IMR-90 (cell line): ENCODE measurements at regions not wholly inside any gene's neighbourhood (a gene's known extent, or its start where the extent isn't known, plus 50 kb on each side); places are given as distances from the start of the nearest gene placed in this dataset.

Experiments
- ATAC-seq: fragments of 200-7000 bp; cut with Tn5 transposase; 2 replicates; pipeline ENCODE4 v1.9.1; 2020; ENCODE audit warnings: low read depth, mild to moderate bottlenecking, moderate library complexity
- BruUV-seq: library from RNA; stranded (reverse); fragments of 400-500 nt; replicated peaks from 2 replicates; lab custom pipeline; 2021; lab: Mats Ljungman, UMichigan
- CTCF ChIA-PET: fragments of 300-600 bp; formaldehyde crosslinking; extraction: SDS; loops from one replicate; lab custom pipeline; 2021; ENCODE audit warnings: antibody characterized with exemption; lab: Yijun Ruan, JAX
- POLR2A ChIA-PET: fragments of 300-600 bp; sonication (Branson Sonifier 250); formaldehyde crosslinking; loops from one replicate; lab custom pipeline; 2022; ENCODE audit warnings: antibody characterized with exemption; ENCODE audit not compliant: unreplicated experiment; lab: Charles Lee
- DNase-seq: peaks from one replicate; pipeline ENCODE4 v3.0.0; 2013
- H2AFZ ChIP-seq: replicated peaks from 2 replicates; pipeline ENCODE3; 2013; ENCODE audit warnings: low read length, mild to moderate bottlenecking; ENCODE audit not compliant: poor library complexity
- H2AK5ac ChIP-seq: 2 replicates; pipeline ENCODE4 v1.6.1; 2013; ENCODE audit warnings: low read depth, low read length, inconsistent platforms
- H2AK9ac ChIP-seq: replicated peaks from 2 replicates; pipeline ENCODE3; 2013; ENCODE audit warnings: mild to moderate bottlenecking, low read depth, low read length, moderate library complexity; ENCODE audit not compliant: poor library complexity
- H2BK120ac ChIP-seq: 2 replicates; pipeline ENCODE4 v1.6.1; 2013; ENCODE audit warnings: low read depth, low read length, inconsistent platforms
- H2BK15ac ChIP-seq: 3 replicates; pipeline ENCODE4 v1.6.1; 2013; ENCODE audit warnings: low read depth, low read length, inconsistent platforms
- H2BK20ac ChIP-seq: 2 replicates; pipeline ENCODE4 v1.6.1; 2013; ENCODE audit warnings: low read depth, mild to moderate bottlenecking, inconsistent platforms, low read length, moderate library complexity
- H2BK5ac ChIP-seq: 2 replicates; pipeline ENCODE4 v1.6.1; 2013; ENCODE audit warnings: mild to moderate bottlenecking, low read depth, low read length, inconsistent platforms; ENCODE audit not compliant: poor library complexity, severe bottlenecking
- H3K14ac ChIP-seq: replicated peaks from 2 replicates; pipeline ENCODE4 v1.6.1; 2013; ENCODE audit warnings: low read depth, low read length, inconsistent platforms
- H3K18ac ChIP-seq: 2 replicates; pipeline ENCODE4 v1.6.1; 2013; ENCODE audit warnings: low read depth, low read length, control low read depth
- H3K23ac ChIP-seq: 2 replicates; pipeline ENCODE4 v1.6.1; 2013; ENCODE audit warnings: low read depth, low read length, inconsistent platforms
- H3K27ac ChIP-seq: 2 replicates; pipeline ENCODE4 v1.5.1; 2013; ENCODE audit warnings: mild to moderate bottlenecking, control low read depth, low read length; ENCODE audit not compliant: insufficient read depth
- H3K27me3 ChIP-seq: 2 replicates; pipeline ENCODE4 v1.6.1; 2013; ENCODE audit warnings: low read length; ENCODE audit not compliant: control insufficient read depth, insufficient read depth
- H3K36me3 ChIP-seq: 2 replicates; pipeline ENCODE4 v1.6.1; 2013; ENCODE audit warnings: low read length, mixed read lengths; ENCODE audit not compliant: control insufficient read depth, insufficient read depth
- H3K4ac ChIP-seq: 2 replicates; pipeline ENCODE4 v1.6.1; 2013; ENCODE audit warnings: low read depth, low read length, inconsistent platforms
- H3K4me1 ChIP-seq: 2 replicates; pipeline ENCODE4 v1.6.1; 2013; ENCODE audit warnings: low read length, mixed read lengths; ENCODE audit not compliant: control insufficient read depth, insufficient read depth
- H3K4me2 ChIP-seq: 2 replicates; pipeline ENCODE4 v1.6.1; 2013; ENCODE audit warnings: low read depth, mild to moderate bottlenecking, control low read depth, low read length, moderate library complexity
- H3K4me3 ChIP-seq: 2 replicates; pipeline ENCODE4 v1.5.1; 2013; ENCODE audit warnings: low read depth, mild to moderate bottlenecking, control low read depth, low read length, moderate library complexity; ENCODE audit not compliant: insufficient read depth
- H3K56ac ChIP-seq: 2 replicates; pipeline ENCODE4 v1.6.1; 2013; ENCODE audit warnings: low read length, inconsistent platforms; ENCODE audit not compliant: insufficient read depth; ENCODE audit errors: extremely low read depth
- H3K79me1 ChIP-seq, 2 experiments: 2 replicates each; pipeline ENCODE4 v1.6.1; 2013; ENCODE audit warnings: low read length in 2 of 2, inconsistent platforms in 1 of 2, low read depth in 1 of 2
- H3K9ac ChIP-seq: 2 replicates; pipeline ENCODE4 v1.6.1; 2013; ENCODE audit warnings: low read depth, low read length, control low read depth
- H3K9me1 ChIP-seq: 2 replicates; pipeline ENCODE4 v1.6.1; 2013; ENCODE audit warnings: low read length, inconsistent platforms; ENCODE audit not compliant: insufficient read depth
- H3K9me3 ChIP-seq: 2 replicates; pipeline ENCODE4 v1.6.1; 2013; ENCODE audit warnings: low read length; ENCODE audit not compliant: control insufficient read depth, insufficient read depth
- H4K20me1 ChIP-seq: 2 replicates; pipeline ENCODE4 v1.6.1; 2013; ENCODE audit warnings: low read length, inconsistent platforms; ENCODE audit not compliant: insufficient read depth
- H4K5ac ChIP-seq: 2 replicates; pipeline ENCODE4 v1.6.1; 2013; ENCODE audit warnings: mild to moderate bottlenecking, low read depth, low read length, control low read depth
- H4K8ac ChIP-seq, 2 experiments: 2 replicates each; pipeline ENCODE4 v1.6.1; 2013; ENCODE audit warnings: low read depth in 2 of 2, low read length in 2 of 2, control low read depth in 1 of 2, inconsistent platforms in 1 of 2
- H4K91ac ChIP-seq: 2 replicates; pipeline ENCODE4 v1.6.1; 2013; ENCODE audit warnings: low read depth, low read length, inconsistent platforms; ENCODE audit not compliant: insufficient read depth
- BHLHE40 ChIP-seq: fragments of 150-350 bp; IDR thresholded peaks from 2 replicates; pipeline ENCODE4 v1.6.1; 2016; ENCODE audit warnings: mild to moderate bottlenecking, low read depth, low read length
- CEBPB ChIP-seq: IDR thresholded peaks from 2 replicates; pipeline ENCODE4 v1.6.1; 2012; ENCODE audit warnings: low read depth, low read length, improper control_type of control experiment
- CHD1 ChIP-seq: IDR thresholded peaks from 2 replicates; pipeline ENCODE4 v1.6.1; 2012; ENCODE audit warnings: low read depth, low read length, improper control_type of control experiment
- FOS ChIP-seq: fragments of 150-350 bp; IDR thresholded peaks from 2 replicates; pipeline ENCODE4 v1.6.1; 2016; ENCODE audit warnings: low read depth, low read length
- MAFK ChIP-seq: IDR thresholded peaks from 2 replicates; pipeline ENCODE4 v1.6.1; 2012; ENCODE audit warnings: low read depth, low read length, improper control_type of control experiment
- MAZ ChIP-seq: IDR thresholded peaks from 2 replicates; pipeline ENCODE4 v1.6.1; 2012; ENCODE audit warnings: low read depth, mild to moderate bottlenecking, low read length, improper control_type of control experiment, moderate library complexity, borderline replicate concordance
- MXI1 ChIP-seq: IDR thresholded peaks from 2 replicates; pipeline ENCODE4 v1.6.1; 2012; ENCODE audit warnings: low read depth, mild to moderate bottlenecking, low read length, moderate library complexity, borderline replicate concordance
- NFE2L2 ChIP-seq: fragments of 150-350 bp; IDR thresholded peaks from 2 replicates; pipeline ENCODE4 v1.6.1; 2016; ENCODE audit warnings: low read depth, mild to moderate bottlenecking, low read length
- POLR2A ChIP-seq: IDR thresholded peaks from 2 replicates; pipeline ENCODE4 v1.6.1; 2012; ENCODE audit warnings: mild to moderate bottlenecking, low read depth, low read length
- RAD21 ChIP-seq: IDR thresholded peaks from 2 replicates; pipeline ENCODE4 v1.6.1; 2012; ENCODE audit warnings: low read length, improper control_type of control experiment
- RCOR1 ChIP-seq: IDR thresholded peaks from 2 replicates; pipeline ENCODE4 v1.6.1; 2012; ENCODE audit warnings: mild to moderate bottlenecking, low read length, improper control_type of control experiment; ENCODE audit not compliant: insufficient replicate concordance
- RFX5 ChIP-seq: IDR thresholded peaks from 2 replicates; pipeline ENCODE4 v1.8.0; 2012; ENCODE audit warnings: low read depth, mild to moderate bottlenecking, low read length, moderate library complexity
- SMC3 ChIP-seq: fragments of 150-350 bp; IDR thresholded peaks from 2 replicates; pipeline ENCODE4 v1.6.1; 2016; ENCODE audit warnings: low read depth, mild to moderate bottlenecking, antibody characterized with exemption, low read length, moderate library complexity
- USF2 ChIP-seq: fragments of 150-350 bp; IDR thresholded peaks from 2 replicates; pipeline ENCODE4 v1.6.1; 2017; ENCODE audit warnings: mild to moderate bottlenecking, antibody characterized with exemption, low read length, low read depth
- WGBS, 2 experiments: methylation state at CpG; one replicate each; pipeline versions ENCODE4 v1.1.5 to v1.1.7; 2013; ENCODE audit warnings: missing lambda C conversion rate in 2 of 2; ENCODE audit not compliant: insufficient read length in 1 of 2; ENCODE audit errors: extremely low coverage in 2 of 2; 5-methylcytosine and 5-hydroxymethylcytosine counted together
- dilution Hi-C: fragments of 300-500 bp; cut with HindIII; formaldehyde crosslinking; loops from one replicate; pipeline ENCODE4 v1.14.3; 2018; ENCODE audit warnings: low sequenced_read_pairs; ENCODE audit not compliant: unreplicated experiment
- in situ Hi-C: fragments of 300-500 bp; cut with MboI; formaldehyde crosslinking; loops from 3 replicates; pipeline ENCODE4 v1.14.3; 2019; ENCODE audit warnings: low sequenced_read_pairs, inconsistent platforms, mixed read lengths
- intact Hi-C: fragments of 100-400 bp; cut with micrococcal nuclease; formaldehyde crosslinking; loops from 2 replicates; pipeline ENCODE4 v1.10.0; 2022
- TF ChIP-seq, protein P1 (sequence below): fragments of 150-350 bp; IDR thresholded peaks from 2 replicates; pipeline ENCODE4 v1.6.1; 2016; ENCODE audit warnings: low read depth, mild to moderate bottlenecking, low read length, moderate library complexity, borderline replicate concordance
- TF ChIP-seq, protein P2 (sequence below): conservative IDR thresholded peaks from 2 replicates; pipeline ENCODE4 v1.5.1; 2012; ENCODE audit warnings: mild to moderate bottlenecking, low read depth, low read length, improper control_type of control experiment

DNA sequence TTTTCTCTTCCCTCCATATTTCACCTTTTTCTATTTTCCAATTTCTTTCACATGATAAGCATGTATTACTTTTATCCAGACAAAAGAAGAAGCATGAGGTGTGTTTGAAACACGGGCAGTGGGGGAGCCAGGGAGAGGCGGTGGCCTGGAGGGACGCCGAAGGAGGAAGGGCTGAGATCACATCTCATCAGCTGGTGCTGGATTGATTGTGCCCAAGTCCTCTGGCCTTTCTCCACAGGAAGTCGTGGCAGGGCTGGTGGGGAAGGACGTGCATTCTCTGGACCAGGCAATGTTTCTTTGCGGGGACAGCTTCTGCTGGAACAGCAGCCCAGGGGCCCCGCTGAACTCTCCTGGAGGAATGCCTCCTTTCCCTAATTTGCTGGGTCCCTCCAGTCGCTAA lies 82.9 kb downstream of the MIAT start:
- Histone ChIP-seq H3K4ac (no peak overlapping the region), H2AK9ac (no peak overlapping the region), H2BK20ac (no peak overlapping the region), H3K36me3 (no peaks in the 10 kb centered on the region), H3K18ac (no peak overlapping the region), H3K14ac (no peak overlapping the region), H3K4me3 (no peak overlapping the region), H3K4me2 (no peak overlapping the region), H3K27me3 (no peaks in the 10 kb centered on the region), H2BK5ac (no peak overlapping the region), H3K9me1 (no peaks in the 10 kb centered on the region; the same call in 1 of the 2 replicates), H2BK120ac (no peak overlapping the region), H3K23ac (no peak overlapping the region), H3K27ac (no peak overlapping the region), H3K56ac (no peak overlapping the region), H2BK15ac (no peak overlapping the region), H4K8ac (no peak overlapping the region), H4K5ac (no peak overlapping the region), H3K9me3 (no peaks in the 10 kb centered on the region), H4K91ac (no peak overlapping the region), H3K9ac (no peak overlapping the region), H3K79me1 (no peaks in the 10 kb centered on the region), H2AK5ac (no peak overlapping the region), H2AFZ (peak overlapping the region; percentile 34), H3K4me1 (no peaks in the 10 kb centered on the region), H4K20me1 (no peaks in the 10 kb centered on the region; the same call in 1 of the 2 replicates)
- TF ChIP-seq NFE2L2 = no peak
- TF ChIP-seq MAFK = no peak
- no peak for TF ChIP-seq USF2
- TF ChIP-seq, protein P1, sequence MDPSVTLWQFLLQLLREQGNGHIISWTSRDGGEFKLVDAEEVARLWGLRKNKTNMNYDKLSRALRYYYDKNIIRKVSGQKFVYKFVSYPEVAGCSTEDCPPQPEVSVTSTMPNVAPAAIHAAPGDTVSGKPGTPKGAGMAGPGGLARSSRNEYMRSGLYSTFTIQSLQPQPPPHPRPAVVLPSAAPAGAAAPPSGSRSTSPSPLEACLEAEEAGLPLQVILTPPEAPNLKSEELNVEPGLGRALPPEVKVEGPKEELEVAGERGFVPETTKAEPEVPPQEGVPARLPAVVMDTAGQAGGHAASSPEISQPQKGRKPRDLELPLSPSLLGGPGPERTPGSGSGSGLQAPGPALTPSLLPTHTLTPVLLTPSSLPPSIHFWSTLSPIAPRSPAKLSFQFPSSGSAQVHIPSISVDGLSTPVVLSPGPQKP = no peak
- no peak for TF ChIP-seq CHD1
- no peak for TF ChIP-seq RAD21
- TF ChIP-seq MXI1 = no peak
- TF ChIP-seq POLR2A = no peak
- no peak for TF ChIP-seq BHLHE40
- no peak for TF ChIP-seq FOS
- TF ChIP-seq, protein P2, sequence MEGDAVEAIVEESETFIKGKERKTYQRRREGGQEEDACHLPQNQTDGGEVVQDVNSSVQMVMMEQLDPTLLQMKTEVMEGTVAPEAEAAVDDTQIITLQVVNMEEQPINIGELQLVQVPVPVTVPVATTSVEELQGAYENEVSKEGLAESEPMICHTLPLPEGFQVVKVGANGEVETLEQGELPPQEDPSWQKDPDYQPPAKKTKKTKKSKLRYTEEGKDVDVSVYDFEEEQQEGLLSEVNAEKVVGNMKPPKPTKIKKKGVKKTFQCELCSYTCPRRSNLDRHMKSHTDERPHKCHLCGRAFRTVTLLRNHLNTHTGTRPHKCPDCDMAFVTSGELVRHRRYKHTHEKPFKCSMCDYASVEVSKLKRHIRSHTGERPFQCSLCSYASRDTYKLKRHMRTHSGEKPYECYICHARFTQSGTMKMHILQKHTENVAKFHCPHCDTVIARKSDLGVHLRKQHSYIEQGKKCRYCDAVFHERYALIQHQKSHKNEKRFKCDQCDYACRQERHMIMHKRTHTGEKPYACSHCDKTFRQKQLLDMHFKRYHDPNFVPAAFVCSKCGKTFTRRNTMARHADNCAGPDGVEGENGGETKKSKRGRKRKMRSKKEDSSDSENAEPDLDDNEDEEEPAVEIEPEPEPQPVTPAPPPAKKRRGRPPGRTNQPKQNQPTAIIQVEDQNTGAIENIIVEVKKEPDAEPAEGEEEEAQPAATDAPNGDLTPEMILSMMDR = no peak
- TF ChIP-seq CEBPB = no peak
- no peak for TF ChIP-seq RFX5
- no peak for TF ChIP-seq RCOR1
- TF ChIP-seq SMC3 = no peak
- TF ChIP-seq MAZ = no peak
- in situ Hi-C loops (no loop called here), intact Hi-C loops (no loop called here), dilution Hi-C loops (no loop called here)
- no TSS peak for BruUV-seq
- 27% methylated on average over 3 of the region's 9 CpGs; no CpG with 5 or more reads in 1 of the 2 experiments for WGBS, 2 experiments
- no peak for DNase-seq
- POLR2A ChIA-PET = no interaction called here
- ATAC-seq = no peak
- CTCF ChIA-PET = no interaction called here
